ENCODE measurements at regions not wholly inside any gene's neighbourhood (a gene's known extent, or its start where the extent isn't known, plus 50 kb on each side); places are given as distances from the start of the nearest gene placed in this dataset.

GRCh38 chr5:36755920-36756488 is 120.6 kb upstream of the NIPBL start:
- H3K27ac ChIP-seq: no peak overlapping the region
- H3K4me3 ChIP-seq: no peak overlapping the region
- H3K27me3 ChIP-seq (replicated peaks in 1 of 7): no peaks in the 10 kb centered on the region
- no peak for DNase-seq
- H3K4me1 ChIP-seq: no peaks in the 10 kb centered on the region
- H3K36me3 ChIP-seq: no peaks in the 10 kb centered on the region
- TF ChIP-seq POLR2A (IDR thresholded peaks at IDR 0.05): no peak
- no peak for TF ChIP-seq CTCF (IDR thresholded peaks at IDR 0.05 in 8 of 11, conservative IDR thresholded peaks at IDR 0.05 in 3 of 11)
- TF ChIP-seq POLR2AphosphoS5 (IDR thresholded peaks at IDR 0.05): no peak
- WGBS, 5 donors: 77 to 100% (median 81%) methylated on average over 1 of the region's 1 CpG
- intact Hi-C loops (cut with DNase I; ENCODE audit: low total_unique reads): no loop called here
- no peaks in the 10 kb centered on the region for H3K9me3 ChIP-seq

GRCh38 chr5:36756848-36757247 is 119.7 kb upstream of the NIPBL start:
- intact Hi-C loops (cut with DNase I; ENCODE audit: low total_unique reads): no loop called here
- DNase-seq: no peak
- Histone ChIP-seq H3K27ac (no peak overlapping the region), H3K9me3 (no peaks in the 10 kb centered on the region), H3K27me3 (replicated peaks in 1 of 7) (no peaks in the 10 kb centered on the region), H3K36me3 (no peaks in the 10 kb centered on the region), H3K4me1 (no peaks in the 10 kb centered on the region), H3K4me3 (no peak overlapping the region)
- WGBS, 5 donors: 88 to 100% (median 91%) methylated on average over 2 of the region's 2 CpGs
- no peak for TF ChIP-seq POLR2AphosphoS5 (IDR thresholded peaks at IDR 0.05)
- TF ChIP-seq POLR2A (IDR thresholded peaks at IDR 0.05): no peak
- TF ChIP-seq CTCF (IDR thresholded peaks at IDR 0.05 in 8 of 11, conservative IDR thresholded peaks at IDR 0.05 in 3 of 11): no peak

GRCh38 chr5:36759117-36759516 is 117.5 kb upstream of the NIPBL start:
- Histone ChIP-seq H3K27me3 (replicated peaks in 1 of 7) (no peaks in the 10 kb centered on the region), H3K36me3 (no peaks in the 10 kb centered on the region), H3K4me3 (no peak overlapping the region), H3K27ac (no peak overlapping the region), H3K4me1 (no peaks in the 10 kb centered on the region), H3K9me3 (no peaks in the 10 kb centered on the region)
- DNase-seq: no peak
- TF ChIP-seq CTCF (IDR thresholded peaks at IDR 0.05 in 8 of 11, conservative IDR thresholded peaks at IDR 0.05 in 3 of 11) (no peak), POLR2AphosphoS5 (IDR thresholded peaks at IDR 0.05) (no peak), POLR2A (IDR thresholded peaks at IDR 0.05) (no peak)
- WGBS, 5 donors: 86 to 96% (median 90%) methylated on average over 1 of the region's 1 CpG
- intact Hi-C loops (cut with DNase I; ENCODE audit: low total_unique reads): no loop called here

- no peak overlapping the region for H3K4me3 ChIP-seq
- peaks cover 0 to 5% (median 0%) of the 10 kb centered on the region in 7 donors for H3K27me3 ChIP-seq (replicated peaks in 1 of 7)
- intact Hi-C loops (cut with DNase I; ENCODE audit: low total_unique reads): no loop called here
- no peak overlapping the region for H3K27ac ChIP-seq
- no peak for DNase-seq
- H3K9me3 ChIP-seq: peaks cover 0 to 6% (median 0%) of the 10 kb centered on the region in 8 donors
- WGBS, 5 donors: 77 to 91% (median 82%) methylated on average over 7 of the region's 7 CpGs
- TF ChIP-seq CTCF (IDR thresholded peaks at IDR 0.05 in 8 of 11, conservative IDR thresholded peaks at IDR 0.05 in 3 of 11) (no peak), POLR2AphosphoS5 (IDR thresholded peaks at IDR 0.05) (no peak), POLR2A (IDR thresholded peaks at IDR 0.05) (no peak)
- no peaks in the 10 kb centered on the region for H3K4me1 ChIP-seq
- H3K36me3 ChIP-seq: no peaks in the 10 kb centered on the region
Observed at GRCh38 chr5:36763454-36763853, 113.1 kb upstream of the NIPBL start.

Data from spleen (tissue), 11 donors.